GM18526 (cell line): ENCODE measurements at regions not wholly inside any gene's neighbourhood (a gene's known extent, or its start where the extent isn't known, plus 50 kb on each side); places are given as distances from the start of the nearest gene placed in this dataset.

Source experiments
- POLR2A ChIP-seq: IDR thresholded peaks from 3 replicates; pipeline ENCODE4 v1.6.1; 2011; ENCODE audit not compliant: insufficient read length; ENCODE audit errors: extremely low read depth

- no peak for TF ChIP-seq POLR2A
Observed at GRCh38 chr1:59110271-59110670, 186.6 kb upstream of the FGGY start.

- TF ChIP-seq POLR2A: no peak
Observed at GRCh38 chr1:59113876-59114457, 182.9 kb upstream of the FGGY start.

- TF ChIP-seq POLR2A: no peak
Observed at GRCh38 chr1:59115865-59116264, 181.0 kb upstream of the FGGY start.

- no peak for TF ChIP-seq POLR2A
Observed at GRCh38 chr1:59116920-59117542, 179.9 kb upstream of the FGGY start.

GRCh38 chr1:59122527-59122926, 174.4 kb upstream of the FGGY start:
- no peak for TF ChIP-seq POLR2A

- no peak for TF ChIP-seq POLR2A
Observed at GRCh38 chr1:59123081-59123681, 173.7 kb upstream of the FGGY start.

GRCh38 chr1:59124166-59124565, 172.7 kb upstream of the FGGY start:
- TF ChIP-seq POLR2A: no peak

- TF ChIP-seq POLR2A: no peak
Observed at GRCh38 chr1:59125154-59125553, 171.7 kb upstream of the FGGY start.

GRCh38 chr1:59125676-59126320, 171.1 kb upstream of the FGGY start:
- TF ChIP-seq POLR2A: no peak

- no peak for TF ChIP-seq POLR2A
Observed at GRCh38 chr1:59126366-59126765, 170.5 kb upstream of the FGGY start.

GRCh38 chr1:59128239-59128736, 168.6 kb upstream of the FGGY start:
- no peak for TF ChIP-seq POLR2A

GRCh38 chr1:59128784-59129227, 168.1 kb upstream of the FGGY start:
- TF ChIP-seq POLR2A: no peak

GRCh38 chr1:59132295-59132694, 164.6 kb upstream of the FGGY start:
- TF ChIP-seq POLR2A: no peak

- no peak for TF ChIP-seq POLR2A
Observed at GRCh38 chr1:59133997-59134396, 162.9 kb upstream of the FGGY start.

GRCh38 chr1:59135761-59136255, 161.1 kb upstream of the FGGY start:
- TF ChIP-seq POLR2A: no peak
